Hepatocyte (in vitro differentiated cells): ENCODE measurements at regions not wholly inside any gene's neighbourhood (a gene's known extent, or its start where the extent isn't known, plus 50 kb on each side); places are given as distances from the start of the nearest gene placed in this dataset.

Experiments
- DNase-seq: peaks from one replicate; pipeline ENCODE4 v3.0.0-alpha.2; 2016; ENCODE audit warnings: low spot score
- H2AFZ ChIP-seq: fragments of 200-600 bp; sonication (generic); 2 replicates; pipeline ENCODE4 v1.6.0; 2016; ENCODE audit warnings: antibody characterized with exemption, mild to moderate bottlenecking
- H3K27ac ChIP-seq: fragments of 200-600 bp; sonication (generic); 2 replicates; pipeline ENCODE4 v1.5.1; 2016; ENCODE audit warnings: mild to moderate bottlenecking
- H3K27me3 ChIP-seq: fragments of 200-600 bp; sonication (generic); 2 replicates; pipeline ENCODE4 v1.6.1; 2016
- H3K36me3 ChIP-seq: fragments of 200-600 bp; sonication (generic); replicated peaks from 2 replicates; pipeline ENCODE4 v1.5.1; 2016; ENCODE audit warnings: low read depth; ENCODE audit not compliant: insufficient read depth
- H3K4me1 ChIP-seq: fragments of 200-600 bp; sonication (generic); 2 replicates; pipeline ENCODE4 v1.5.1; 2016; ENCODE audit warnings: mild to moderate bottlenecking, moderate library complexity; ENCODE audit not compliant: insufficient read depth
- H3K4me2 ChIP-seq: fragments of 200-600 bp; sonication (generic); 2 replicates; pipeline ENCODE4 v1.6.0; 2016
- H3K4me3 ChIP-seq: fragments of 200-600 bp; sonication (generic); 2 replicates; pipeline ENCODE4 v1.5.1; 2016; ENCODE audit warnings: mild to moderate bottlenecking
- H3K79me2 ChIP-seq: fragments of 200-600 bp; sonication (generic); 2 replicates; pipeline ENCODE4 v1.6.0; 2017; ENCODE audit warnings: mild to moderate bottlenecking
- H3K9me2 ChIP-seq: fragments of 200-600 bp; sonication (generic); replicated peaks from 2 replicates; pipeline ENCODE4 v1.6.0; 2017; ENCODE audit warnings: mild to moderate bottlenecking; ENCODE audit not compliant: insufficient read depth
- H3K9me3 ChIP-seq: fragments of 200-600 bp; sonication (generic); 2 replicates; pipeline ENCODE4 v1.5.1; 2016; ENCODE audit warnings: low read depth, mild to moderate bottlenecking
- H4K20me1 ChIP-seq: fragments of 200-600 bp; sonication (generic); 2 replicates; pipeline ENCODE4 v1.6.0; 2016; ENCODE audit warnings: mild to moderate bottlenecking; ENCODE audit not compliant: insufficient read depth, poor library complexity, severe bottlenecking
- EZH2 ChIP-seq: fragments of 200-600 bp; sonication (generic); IDR thresholded peaks from 2 replicates; pipeline ENCODE4 v1.6.1; 2016; ENCODE audit warnings: antibody characterized with exemption, mild to moderate bottlenecking, borderline replicate concordance
- EZH2phosphoT487 ChIP-seq: fragments of 200-600 bp; sonication (generic); IDR thresholded peaks from one replicate; pipeline ENCODE4 v1.6.1; 2018; ENCODE audit warnings: antibody characterized with exemption, mild to moderate bottlenecking, low read depth, moderate library complexity; ENCODE audit not compliant: unreplicated experiment, severe bottlenecking
- WGBS: methylation state at CpG from one replicate; pipeline ENCODE4 v1.1.6; 2016; ENCODE audit warnings: low lambda C conversion rate; ENCODE audit errors: missing lambda C conversion rate; 5-methylcytosine and 5-hydroxymethylcytosine counted together
- TF ChIP-seq, protein P1 (sequence below): fragments of 200-600 bp; sonication (generic); IDR thresholded peaks from 2 replicates; pipeline ENCODE4 v1.5.1; 2016; ENCODE audit warnings: antibody characterized with exemption, mild to moderate bottlenecking; ENCODE audit not compliant: poor library complexity

DNA sequence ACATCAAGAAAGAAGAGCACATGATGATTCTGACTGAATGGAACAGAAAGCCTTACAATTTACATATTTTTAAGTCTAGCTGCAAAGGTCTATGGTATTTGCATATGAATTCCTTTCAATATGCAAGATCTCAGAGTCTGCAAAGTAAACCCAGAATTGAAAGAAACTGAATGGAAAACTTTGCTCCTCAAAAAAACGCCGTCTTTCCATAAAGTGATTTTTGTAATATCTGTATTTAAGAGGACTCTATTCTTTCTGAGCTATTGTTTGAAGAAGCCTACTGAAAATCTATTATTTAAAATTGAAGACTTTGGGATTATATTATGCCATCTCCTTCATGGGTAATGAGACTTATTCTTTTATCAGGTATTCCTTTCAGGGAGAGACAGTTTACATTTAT lies 1894.4 kb downstream of the STIM2 start:
- no peaks in the 10 kb centered on the region for H4K20me1 ChIP-seq
- H3K4me1 ChIP-seq: no peaks in the 10 kb centered on the region
- H3K4me3 ChIP-seq: no peak overlapping the region
- TF ChIP-seq, protein P1, sequence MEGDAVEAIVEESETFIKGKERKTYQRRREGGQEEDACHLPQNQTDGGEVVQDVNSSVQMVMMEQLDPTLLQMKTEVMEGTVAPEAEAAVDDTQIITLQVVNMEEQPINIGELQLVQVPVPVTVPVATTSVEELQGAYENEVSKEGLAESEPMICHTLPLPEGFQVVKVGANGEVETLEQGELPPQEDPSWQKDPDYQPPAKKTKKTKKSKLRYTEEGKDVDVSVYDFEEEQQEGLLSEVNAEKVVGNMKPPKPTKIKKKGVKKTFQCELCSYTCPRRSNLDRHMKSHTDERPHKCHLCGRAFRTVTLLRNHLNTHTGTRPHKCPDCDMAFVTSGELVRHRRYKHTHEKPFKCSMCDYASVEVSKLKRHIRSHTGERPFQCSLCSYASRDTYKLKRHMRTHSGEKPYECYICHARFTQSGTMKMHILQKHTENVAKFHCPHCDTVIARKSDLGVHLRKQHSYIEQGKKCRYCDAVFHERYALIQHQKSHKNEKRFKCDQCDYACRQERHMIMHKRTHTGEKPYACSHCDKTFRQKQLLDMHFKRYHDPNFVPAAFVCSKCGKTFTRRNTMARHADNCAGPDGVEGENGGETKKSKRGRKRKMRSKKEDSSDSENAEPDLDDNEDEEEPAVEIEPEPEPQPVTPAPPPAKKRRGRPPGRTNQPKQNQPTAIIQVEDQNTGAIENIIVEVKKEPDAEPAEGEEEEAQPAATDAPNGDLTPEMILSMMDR: no peak
- TF ChIP-seq EZH2 (no peak), EZH2phosphoT487 (no peak)
- no peaks in the 10 kb centered on the region for H3K36me3 ChIP-seq
- 72% methylated on average over 2 of the region's 2 CpGs for WGBS
- H3K27ac ChIP-seq: no peak overlapping the region
- DNase-seq: no peak
- no peak overlapping the region for H2AFZ ChIP-seq
- no peaks in the 10 kb centered on the region for H3K79me2 ChIP-seq
- no peaks in the 10 kb centered on the region for H3K9me3 ChIP-seq
- no peaks in the 10 kb centered on the region for H3K27me3 ChIP-seq
- H3K4me2 ChIP-seq: no peak overlapping the region
- H3K9me2 ChIP-seq: no peaks in the 10 kb centered on the region

DNA sequence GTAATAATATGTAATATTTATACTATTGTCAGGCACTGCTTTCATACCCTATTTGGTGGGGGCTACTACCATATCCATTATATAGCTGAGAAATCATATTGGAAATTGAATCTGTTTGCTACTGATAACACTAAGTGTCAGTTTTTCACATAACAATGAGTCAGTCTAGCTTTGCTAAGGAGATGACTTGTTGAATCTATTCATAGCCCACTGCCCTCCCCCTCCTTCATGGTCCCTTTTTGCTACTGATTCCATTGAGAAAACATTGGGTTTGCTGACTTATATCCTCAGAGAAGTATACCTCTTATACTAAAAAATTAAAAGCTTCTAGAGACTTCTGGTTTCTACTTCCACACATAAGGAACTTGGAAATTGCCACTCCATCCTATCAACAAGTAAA lies 1898.4 kb downstream of the STIM2 start:
- Histone ChIP-seq H3K9me2 (no peaks in the 10 kb centered on the region), H3K27me3 (no peaks in the 10 kb centered on the region), H3K36me3 (no peaks in the 10 kb centered on the region), H3K4me3 (no peak overlapping the region), H2AFZ (no peak overlapping the region), H3K27ac (no peak overlapping the region), H3K4me2 (no peak overlapping the region), H3K79me2 (no peaks in the 10 kb centered on the region), H3K9me3 (no peaks in the 10 kb centered on the region), H4K20me1 (no peaks in the 10 kb centered on the region), H3K4me1 (no peaks in the 10 kb centered on the region)
- TF ChIP-seq, protein P1: no peak
- TF ChIP-seq EZH2phosphoT487 (no peak), EZH2 (no peak)
- no peak for DNase-seq

DNA sequence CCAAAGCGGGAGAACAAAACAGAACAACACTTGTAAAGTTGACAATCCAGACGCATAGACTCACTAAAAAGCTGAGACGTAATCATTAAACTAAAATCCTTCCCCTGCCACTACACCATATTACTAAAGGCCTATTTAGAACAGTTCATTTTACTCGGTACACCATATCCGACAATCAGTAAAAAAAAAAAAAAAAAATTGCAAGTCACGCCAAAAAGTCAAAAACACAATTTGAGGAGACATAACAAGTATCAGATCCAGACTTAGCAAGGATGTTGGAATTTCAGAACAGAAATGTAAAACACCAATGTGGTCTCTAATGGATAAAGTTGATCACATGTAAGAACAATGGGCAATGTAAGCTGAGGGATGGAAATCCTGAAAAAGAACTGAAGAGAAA lies 1899.4 kb downstream of the STIM2 start:
- H3K4me3 ChIP-seq: no peak overlapping the region
- TF ChIP-seq EZH2: no peak
- no peak for TF ChIP-seq EZH2phosphoT487
- H3K27ac ChIP-seq: no peak overlapping the region
- H3K27me3 ChIP-seq: no peaks in the 10 kb centered on the region
- no peaks in the 10 kb centered on the region for H3K9me2 ChIP-seq
- H4K20me1 ChIP-seq: no peaks in the 10 kb centered on the region
- H2AFZ ChIP-seq: no peak overlapping the region
- H3K79me2 ChIP-seq: no peaks in the 10 kb centered on the region
- no peaks in the 10 kb centered on the region for H3K9me3 ChIP-seq
- 93% methylated on average over 6 of the region's 6 CpGs for WGBS
- no peak overlapping the region for H3K4me2 ChIP-seq
- no peaks in the 10 kb centered on the region for H3K36me3 ChIP-seq
- no peak for DNase-seq
- H3K4me1 ChIP-seq: no peaks in the 10 kb centered on the region

DNA sequence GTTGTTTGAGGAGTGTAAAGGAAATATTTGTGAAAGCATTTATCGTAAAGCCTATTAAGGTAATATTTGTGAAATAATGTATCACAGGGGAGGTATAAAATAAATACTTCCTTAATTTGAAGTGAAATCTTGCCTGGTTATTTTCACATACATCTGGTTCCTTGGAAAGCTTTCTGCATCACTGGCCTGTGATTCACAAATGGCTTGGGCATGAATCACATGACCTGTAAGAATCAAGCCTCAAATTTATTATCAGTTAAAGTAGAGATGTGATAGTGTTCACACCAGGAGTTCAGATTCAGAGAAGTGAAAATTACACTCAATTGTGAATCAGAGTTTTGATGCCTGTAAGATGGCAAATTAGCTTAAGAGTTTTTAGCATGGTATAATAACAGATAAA lies 1911.4 kb downstream of the STIM2 start:
- DNase-seq: no peak
- H3K4me3 ChIP-seq: no peak overlapping the region
- no peaks in the 10 kb centered on the region for H3K9me3 ChIP-seq
- 95% methylated on average over 1 of the region's 1 CpG for WGBS
- no peaks in the 10 kb centered on the region for H3K36me3 ChIP-seq
- H3K27ac ChIP-seq: no peak overlapping the region
- H4K20me1 ChIP-seq: no peaks in the 10 kb centered on the region
- TF ChIP-seq, protein P1: no peak
- TF ChIP-seq EZH2phosphoT487 (no peak), EZH2 (no peak)
- H3K27me3 ChIP-seq: no peaks in the 10 kb centered on the region
- H3K4me2 ChIP-seq: no peak overlapping the region
- no peaks in the 10 kb centered on the region for H3K4me1 ChIP-seq
- H3K9me2 ChIP-seq: no peaks in the 10 kb centered on the region
- no peak overlapping the region for H2AFZ ChIP-seq
- H3K79me2 ChIP-seq: no peaks in the 10 kb centered on the region
